OCI-LY3 (cell line): ENCODE measurements at regions not wholly inside any gene's neighbourhood (a gene's known extent, or its start where the extent isn't known, plus 50 kb on each side); places are given as distances from the start of the nearest gene placed in this dataset.

Experiments
- H2AFZ ChIP-seq: fragments of 200-600, 300-600 bp; shearing (Covaris generic); 2 replicates; pipeline ENCODE4 v1.6.0; 2014; ENCODE audit warnings: antibody characterized with exemption, low read depth, low read length
- H3K27ac ChIP-seq: fragments of 200-600, 300-600 bp; sonication (generic); 2 replicates; pipeline ENCODE4 v1.5.1; 2014; ENCODE audit warnings: mild to moderate bottlenecking, low read length, moderate library complexity, mixed read lengths
- H3K27me3 ChIP-seq: fragments of 200-600, 300-600 bp; sonication (generic); 2 replicates; pipeline ENCODE4 v1.6.1; 2014; ENCODE audit warnings: low read depth, low read length, mixed read lengths
- H3K36me3 ChIP-seq: fragments of 200-600, 300-600 bp; sonication (generic); replicated peaks from 2 replicates; pipeline ENCODE3; 2014; ENCODE audit warnings: low read depth, low read length, mixed read lengths
- H3K4me1 ChIP-seq: fragments of 300-600, 200-600 bp; sonication (generic); 2 replicates; pipeline ENCODE4 v1.6.1; 2014; ENCODE audit warnings: low read length, mixed read lengths
- H3K4me2 ChIP-seq: fragments of 200-600, 300-600 bp; sonication (generic); 2 replicates; pipeline ENCODE4 v1.6.1; 2014; ENCODE audit warnings: low read length, mixed read lengths
- H3K4me3 ChIP-seq: fragments of 300-600, 200-600 bp; sonication (generic); 2 replicates; pipeline ENCODE4 v1.5.1; 2014; ENCODE audit warnings: antibody characterized with exemption, mild to moderate bottlenecking, low read length, moderate library complexity
- H3K79me2 ChIP-seq: fragments of 300-600, 200-600 bp; shearing (Covaris generic); 2 replicates; pipeline ENCODE4 v1.6.1; 2014; ENCODE audit warnings: mild to moderate bottlenecking, low read length, mixed read lengths
- H3K9ac ChIP-seq: fragments of 300-600, 200-600 bp; shearing (Covaris generic); 2 replicates; pipeline ENCODE4 v1.6.0; 2014; ENCODE audit warnings: mild to moderate bottlenecking, low read length, moderate library complexity
- H3K9me3 ChIP-seq: fragments of 200-600, 300-600 bp; shearing (Covaris generic); 2 replicates; pipeline ENCODE4 v1.6.1; 2014; ENCODE audit warnings: low read length, mixed read lengths; ENCODE audit not compliant: insufficient read depth
- H4K20me1 ChIP-seq: fragments of 200-600, 300-600 bp; sonication (generic); 2 replicates; pipeline ENCODE4 v1.6.1; 2016; ENCODE audit warnings: low read length, mixed read lengths; ENCODE audit not compliant: insufficient read depth
- EZH2phosphoT487 ChIP-seq: fragments of 200-600 bp; shearing (Covaris generic); IDR thresholded peaks from 2 replicates; pipeline ENCODE4 v1.6.1; 2018; ENCODE audit warnings: antibody characterized with exemption, mixed run types, low read depth
- TF ChIP-seq, protein P1 (sequence below): fragments of 200-600, 300-600 bp; sonication (generic); IDR thresholded peaks from 2 replicates; pipeline ENCODE4 v1.5.1; 2014; ENCODE audit warnings: antibody characterized with exemption, low read length, low read depth

DNA sequence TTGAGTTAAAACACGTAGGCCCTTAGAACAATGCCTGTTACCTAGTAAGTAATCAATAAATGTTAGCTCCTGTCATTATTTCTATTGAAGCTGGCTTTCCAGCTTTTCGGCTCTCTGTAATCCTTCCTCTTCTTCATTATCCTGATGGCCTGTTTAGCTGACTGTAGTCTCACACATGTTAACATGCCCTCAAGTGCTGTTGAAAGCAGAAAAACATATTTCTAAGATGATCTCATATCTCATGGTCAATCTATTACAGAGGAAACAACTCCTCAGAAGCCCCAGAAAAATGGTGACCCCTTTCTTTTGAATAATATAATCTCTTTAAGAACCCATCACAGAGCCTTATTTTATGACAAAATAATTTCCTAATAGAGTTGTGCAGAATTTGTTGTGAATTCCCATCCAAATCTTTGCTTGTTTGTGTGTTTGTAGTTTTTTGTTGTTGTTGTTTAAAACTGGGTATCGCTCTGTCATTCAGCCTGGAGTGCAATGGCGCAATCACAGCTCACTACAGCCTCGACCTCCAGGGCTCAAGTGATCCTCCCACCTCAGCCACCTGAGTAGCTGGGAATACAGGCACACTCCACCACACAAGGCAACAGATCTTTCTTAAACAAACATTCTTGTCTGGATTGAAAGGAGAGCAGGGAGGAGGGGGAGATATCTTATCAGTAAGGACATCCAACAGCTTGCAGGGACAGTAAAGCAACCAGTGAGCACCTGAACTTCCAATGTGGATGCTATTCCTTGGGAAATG, 242.5 kb upstream of the CAND1 start:
- no peak overlapping the region for H3K27ac ChIP-seq

DNA sequence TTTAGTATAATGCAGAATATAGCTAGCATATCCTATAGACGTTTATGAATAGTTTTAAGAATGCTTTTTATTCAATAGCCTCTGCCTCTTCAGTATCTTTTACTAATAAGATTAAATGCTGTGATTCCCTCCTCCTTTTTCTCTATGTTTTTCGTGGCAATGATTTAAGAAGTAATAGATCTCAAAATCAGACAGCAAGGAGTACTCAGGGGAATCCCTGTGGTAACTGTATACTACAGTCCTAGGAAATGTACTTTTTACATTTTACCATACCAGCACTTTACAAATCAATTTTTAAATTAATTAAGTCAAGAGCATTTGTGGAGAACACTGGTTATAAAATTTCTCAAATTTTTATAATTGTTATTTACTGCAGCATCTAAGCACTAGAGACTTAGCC, 240.6 kb upstream of the CAND1 start:
- Histone ChIP-seq H3K4me1 (no peaks in the 10 kb centered on the region), H3K36me3 (no peaks in the 10 kb centered on the region), H3K9ac (no peak overlapping the region), H3K79me2 (no peaks in the 10 kb centered on the region), H3K9me3 (no peaks in the 10 kb centered on the region), H4K20me1 (no peaks in the 10 kb centered on the region), H3K4me2 (no peak overlapping the region), H3K4me3 (no peak overlapping the region), H3K27ac (no peak overlapping the region), H2AFZ (no peak overlapping the region), H3K27me3 (peaks cover 11% of the 10 kb centered on the region; the same call in 1 of the 2 replicates)
- TF ChIP-seq, protein P1, sequence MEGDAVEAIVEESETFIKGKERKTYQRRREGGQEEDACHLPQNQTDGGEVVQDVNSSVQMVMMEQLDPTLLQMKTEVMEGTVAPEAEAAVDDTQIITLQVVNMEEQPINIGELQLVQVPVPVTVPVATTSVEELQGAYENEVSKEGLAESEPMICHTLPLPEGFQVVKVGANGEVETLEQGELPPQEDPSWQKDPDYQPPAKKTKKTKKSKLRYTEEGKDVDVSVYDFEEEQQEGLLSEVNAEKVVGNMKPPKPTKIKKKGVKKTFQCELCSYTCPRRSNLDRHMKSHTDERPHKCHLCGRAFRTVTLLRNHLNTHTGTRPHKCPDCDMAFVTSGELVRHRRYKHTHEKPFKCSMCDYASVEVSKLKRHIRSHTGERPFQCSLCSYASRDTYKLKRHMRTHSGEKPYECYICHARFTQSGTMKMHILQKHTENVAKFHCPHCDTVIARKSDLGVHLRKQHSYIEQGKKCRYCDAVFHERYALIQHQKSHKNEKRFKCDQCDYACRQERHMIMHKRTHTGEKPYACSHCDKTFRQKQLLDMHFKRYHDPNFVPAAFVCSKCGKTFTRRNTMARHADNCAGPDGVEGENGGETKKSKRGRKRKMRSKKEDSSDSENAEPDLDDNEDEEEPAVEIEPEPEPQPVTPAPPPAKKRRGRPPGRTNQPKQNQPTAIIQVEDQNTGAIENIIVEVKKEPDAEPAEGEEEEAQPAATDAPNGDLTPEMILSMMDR = no peak
- TF ChIP-seq EZH2phosphoT487 = no peak

More for the DNA sequence above, 242.5 kb upstream of the CAND1 start:
- peaks cover 11% of the 10 kb centered on the region; the same call in 1 of the 2 replicates for H3K27me3 ChIP-seq
- no peaks in the 10 kb centered on the region for H3K4me1 ChIP-seq
- H3K79me2 ChIP-seq = no peaks in the 10 kb centered on the region
- TF ChIP-seq, protein P1 = no peak
- no peak overlapping the region for H3K9ac ChIP-seq
- H2AFZ ChIP-seq = no peak overlapping the region
- H3K9me3 ChIP-seq = no peaks in the 10 kb centered on the region
- H4K20me1 ChIP-seq = no peaks in the 10 kb centered on the region
- H3K4me2 ChIP-seq = no peak overlapping the region
- no peak overlapping the region for H3K4me3 ChIP-seq
- H3K36me3 ChIP-seq = no peaks in the 10 kb centered on the region

DNA sequence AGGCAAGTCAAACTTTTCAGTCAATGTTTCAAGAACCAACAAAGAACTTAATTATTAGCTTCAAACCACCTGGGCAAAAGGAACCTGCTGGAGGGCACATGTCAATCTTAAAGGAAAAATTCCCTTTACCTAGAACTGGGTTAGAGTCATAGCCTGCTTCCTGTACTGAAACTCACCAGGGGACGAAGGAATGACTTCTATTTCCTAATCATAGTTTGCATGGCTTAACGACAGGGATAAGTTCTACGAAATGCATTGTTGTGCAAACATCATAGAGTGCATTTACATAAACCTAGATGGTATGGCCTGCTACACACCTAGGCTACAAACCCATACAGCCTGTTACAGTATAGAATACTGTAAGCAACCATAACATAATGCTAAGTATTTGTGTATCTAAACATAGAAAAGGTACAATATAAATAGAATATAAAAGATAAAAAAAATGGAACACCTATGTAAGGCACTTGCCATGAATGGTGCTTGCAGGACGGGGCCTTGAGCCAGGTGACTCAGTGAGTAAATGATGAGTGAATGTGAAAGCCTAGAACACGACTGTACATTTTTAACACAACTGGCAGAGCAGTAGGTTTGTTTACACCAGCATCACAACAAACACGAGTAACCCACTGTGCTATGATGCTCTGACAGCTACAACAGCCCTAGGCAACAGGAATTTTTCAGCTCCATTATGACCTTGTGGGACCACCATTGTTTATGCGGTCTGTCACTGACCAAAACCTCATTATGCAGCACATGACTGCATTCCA, 234.9 kb upstream of the CAND1 start:
- Histone ChIP-seq H3K27ac (no peak overlapping the region), H3K4me1 (no peaks in the 10 kb centered on the region), H3K27me3 (0 out of 2 replicates have a peak, but pooled peaks cover 4% of the 10 kb centered on the region), H3K36me3 (no peaks in the 10 kb centered on the region), H3K9ac (no peak overlapping the region), H3K79me2 (no peaks in the 10 kb centered on the region), H2AFZ (no peak overlapping the region), H4K20me1 (no peaks in the 10 kb centered on the region), H3K4me2 (no peak overlapping the region), H3K4me3 (no peak overlapping the region), H3K9me3 (no peaks in the 10 kb centered on the region)
- no peak for TF ChIP-seq EZH2phosphoT487
- TF ChIP-seq, protein P1 = no peak

DNA sequence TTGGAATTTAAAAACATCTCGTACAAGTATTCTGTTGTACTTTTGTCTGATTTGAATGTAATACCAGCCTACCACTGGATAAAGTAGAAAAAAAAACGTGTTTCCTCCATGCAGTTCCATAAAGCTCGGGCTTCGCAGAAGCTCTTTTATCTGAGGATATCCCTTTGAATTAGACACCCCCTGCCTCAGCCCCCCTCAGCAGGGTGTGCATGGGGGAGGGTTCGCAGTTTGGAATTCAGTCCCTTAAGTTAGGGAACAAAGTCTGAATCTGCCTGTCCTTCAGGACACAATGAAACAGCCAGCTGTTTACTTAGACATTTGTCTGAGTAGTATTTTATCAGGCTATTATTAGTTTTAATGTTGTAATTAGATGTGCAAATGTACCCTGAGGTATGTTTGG, 234.0 kb upstream of the CAND1 start:
- no peak overlapping the region for H3K4me3 ChIP-seq
- no peak overlapping the region for H3K27ac ChIP-seq
- H3K79me2 ChIP-seq = no peaks in the 10 kb centered on the region
- no peaks in the 10 kb centered on the region for H3K36me3 ChIP-seq
- no peaks in the 10 kb centered on the region for H4K20me1 ChIP-seq
- H2AFZ ChIP-seq = no peak overlapping the region
- no peak for TF ChIP-seq EZH2phosphoT487
- TF ChIP-seq, protein P1 = no peak
- no peak overlapping the region for H3K9ac ChIP-seq
- no peaks in the 10 kb centered on the region for H3K4me1 ChIP-seq
- H3K4me2 ChIP-seq = no peak overlapping the region
- no peaks in the 10 kb centered on the region for H3K9me3 ChIP-seq
- H3K27me3 ChIP-seq = 0 out of 2 replicates have a peak, but pooled peaks cover 4% of the 10 kb centered on the region
